ENCODE measurements at regions not wholly inside any gene's neighbourhood (a gene's known extent, or its start where the extent isn't known, plus 50 kb on each side); places are given as distances from the start of the nearest gene placed in this dataset.

DNA sequence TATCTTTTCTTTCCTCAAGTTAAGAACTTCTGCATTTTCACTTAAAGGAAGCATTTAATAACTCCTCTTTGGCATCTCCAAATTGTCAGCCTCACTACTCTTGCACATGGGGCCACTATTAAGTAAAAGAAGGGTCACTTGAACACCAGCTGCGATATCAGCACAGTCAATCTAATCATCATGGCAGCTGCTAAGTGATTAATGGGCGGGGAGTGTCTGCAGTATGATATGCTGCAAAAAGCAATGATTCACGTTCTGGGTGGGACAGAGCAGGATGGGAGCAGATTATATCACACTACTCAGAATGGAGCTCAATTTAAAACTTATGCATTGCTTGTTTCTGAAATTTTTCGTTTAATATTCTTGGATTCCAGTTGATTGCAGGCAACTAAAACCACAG lies 447.4 kb upstream of the PFKP start:
- Histone ChIP-seq H3K27ac (ENCODE audit: low read length) (no peak overlapping the region), H3K9me3 (ENCODE audit: control insufficient read depth, low read depth, low read length) (no peaks in the 10 kb centered on the region), H3K4me1 (ENCODE audit: control insufficient read depth, insufficient read depth, low read length) (no peaks in the 10 kb centered on the region), H3K27me3 (ENCODE audit: control insufficient read depth, insufficient read depth, low read length) (no peaks in the 10 kb centered on the region), H3K36me3 (ENCODE audit: control insufficient read depth, insufficient read depth, low read length) (no peaks in the 10 kb centered on the region), H3K4me3 (ENCODE audit: low read length) (no peak overlapping the region)
- DNase-seq, result no peak
- WGBS (ENCODE audit: insufficient coverage, low lambda C conversion rate), result no CpG with 5 or more reads among the region's 4 CpGs

GRCh38 chr10:2619472-2619871 lies 447.9 kb upstream of the PFKP start:
- WGBS (ENCODE audit: insufficient coverage, low lambda C conversion rate), result no CpG with 5 or more reads among the region's 4 CpGs
- H3K4me1 ChIP-seq (ENCODE audit: control insufficient read depth, insufficient read depth, low read length), result no peaks in the 10 kb centered on the region
- no peaks in the 10 kb centered on the region for H3K36me3 ChIP-seq (ENCODE audit: control insufficient read depth, insufficient read depth, low read length)
- no peak overlapping the region for H3K4me3 ChIP-seq (ENCODE audit: low read length)
- no peaks in the 10 kb centered on the region for H3K27me3 ChIP-seq (ENCODE audit: control insufficient read depth, insufficient read depth, low read length)
- H3K27ac ChIP-seq (ENCODE audit: low read length), result no peak overlapping the region
- H3K9me3 ChIP-seq (ENCODE audit: control insufficient read depth, low read depth, low read length), result no peaks in the 10 kb centered on the region
- no peak for DNase-seq

- H3K27me3 ChIP-seq (ENCODE audit: control insufficient read depth, insufficient read depth, low read length), result no peaks in the 10 kb centered on the region
- H3K9me3 ChIP-seq (ENCODE audit: control insufficient read depth, low read depth, low read length), result no peaks in the 10 kb centered on the region
- WGBS (ENCODE audit: insufficient coverage, low lambda C conversion rate), result no CpG with 5 or more reads among the region's 5 CpGs
- no peaks in the 10 kb centered on the region for H3K4me1 ChIP-seq (ENCODE audit: control insufficient read depth, insufficient read depth, low read length)
- H3K36me3 ChIP-seq (ENCODE audit: control insufficient read depth, insufficient read depth, low read length), result no peaks in the 10 kb centered on the region
- no peak overlapping the region for H3K4me3 ChIP-seq (ENCODE audit: low read length)
- no peak for DNase-seq
- H3K27ac ChIP-seq (ENCODE audit: low read length), result no peak overlapping the region
Measured at GRCh38 chr10:2618690-2619089, 448.7 kb upstream of the PFKP start.

GRCh38 chr10:2616215-2616614 lies 451.1 kb upstream of the PFKP start:
- no CpG with 5 or more reads among the region's 3 CpGs for WGBS (ENCODE audit: insufficient coverage, low lambda C conversion rate)
- H3K4me3 ChIP-seq (ENCODE audit: low read length), result no peak overlapping the region
- H3K27ac ChIP-seq (ENCODE audit: low read length), result no peak overlapping the region
- no peaks in the 10 kb centered on the region for H3K9me3 ChIP-seq (ENCODE audit: control insufficient read depth, low read depth, low read length)
- DNase-seq, result no peak
- H3K36me3 ChIP-seq (ENCODE audit: control insufficient read depth, insufficient read depth, low read length), result no peaks in the 10 kb centered on the region
- H3K4me1 ChIP-seq (ENCODE audit: control insufficient read depth, insufficient read depth, low read length), result no peaks in the 10 kb centered on the region
- no peaks in the 10 kb centered on the region for H3K27me3 ChIP-seq (ENCODE audit: control insufficient read depth, insufficient read depth, low read length)

GRCh38 chr10:2611603-2612002 lies 455.7 kb upstream of the PFKP start:
- WGBS (ENCODE audit: insufficient coverage, low lambda C conversion rate), result 90% methylated on average over 2 of the region's 4 CpGs
- Histone ChIP-seq H3K4me1 (ENCODE audit: control insufficient read depth, insufficient read depth, low read length) (no peaks in the 10 kb centered on the region), H3K9me3 (ENCODE audit: control insufficient read depth, low read depth, low read length) (no peaks in the 10 kb centered on the region), H3K27me3 (ENCODE audit: control insufficient read depth, insufficient read depth, low read length) (no peaks in the 10 kb centered on the region), H3K36me3 (ENCODE audit: control insufficient read depth, insufficient read depth, low read length) (no peaks in the 10 kb centered on the region), H3K4me3 (ENCODE audit: low read length) (no peak overlapping the region), H3K27ac (ENCODE audit: low read length) (no peak overlapping the region)
- no peak for DNase-seq

- no CpG with 5 or more reads among the region's 5 CpGs for WGBS (ENCODE audit: insufficient coverage, low lambda C conversion rate)
- no peaks in the 10 kb centered on the region for H3K9me3 ChIP-seq (ENCODE audit: control insufficient read depth, low read depth, low read length)
- H3K36me3 ChIP-seq (ENCODE audit: control insufficient read depth, insufficient read depth, low read length), result no peaks in the 10 kb centered on the region
- H3K27ac ChIP-seq (ENCODE audit: low read length), result no peak overlapping the region
- DNase-seq, result peak; percentile 3 to 5
- H3K4me1 ChIP-seq (ENCODE audit: control insufficient read depth, insufficient read depth, low read length), result no peaks in the 10 kb centered on the region
- no peaks in the 10 kb centered on the region for H3K27me3 ChIP-seq (ENCODE audit: control insufficient read depth, insufficient read depth, low read length)
- no peak overlapping the region for H3K4me3 ChIP-seq (ENCODE audit: low read length)
Measured at GRCh38 chr10:2610946-2611345, 456.4 kb upstream of the PFKP start.

GRCh38 chr10:2604891-2605290 lies 462.5 kb upstream of the PFKP start:
- Histone ChIP-seq H3K4me1 (ENCODE audit: control insufficient read depth, insufficient read depth, low read length) (no peaks in the 10 kb centered on the region), H3K36me3 (ENCODE audit: control insufficient read depth, insufficient read depth, low read length) (no peaks in the 10 kb centered on the region), H3K27me3 (ENCODE audit: control insufficient read depth, insufficient read depth, low read length) (no peaks in the 10 kb centered on the region), H3K4me3 (ENCODE audit: low read length) (no peak overlapping the region), H3K9me3 (ENCODE audit: control insufficient read depth, low read depth, low read length) (no peaks in the 10 kb centered on the region), H3K27ac (ENCODE audit: low read length) (no peak overlapping the region)
- 100% methylated on average over 3 of the region's 3 CpGs for WGBS (ENCODE audit: insufficient coverage, low lambda C conversion rate)
- no peak for DNase-seq

GRCh38 chr10:2599571-2599970 lies 467.8 kb upstream of the PFKP start:
- DNase-seq, result no peak
- WGBS (ENCODE audit: insufficient coverage, low lambda C conversion rate), result no CpG with 5 or more reads among the region's 9 CpGs
- no peak overlapping the region for H3K4me3 ChIP-seq (ENCODE audit: low read length)

DNA sequence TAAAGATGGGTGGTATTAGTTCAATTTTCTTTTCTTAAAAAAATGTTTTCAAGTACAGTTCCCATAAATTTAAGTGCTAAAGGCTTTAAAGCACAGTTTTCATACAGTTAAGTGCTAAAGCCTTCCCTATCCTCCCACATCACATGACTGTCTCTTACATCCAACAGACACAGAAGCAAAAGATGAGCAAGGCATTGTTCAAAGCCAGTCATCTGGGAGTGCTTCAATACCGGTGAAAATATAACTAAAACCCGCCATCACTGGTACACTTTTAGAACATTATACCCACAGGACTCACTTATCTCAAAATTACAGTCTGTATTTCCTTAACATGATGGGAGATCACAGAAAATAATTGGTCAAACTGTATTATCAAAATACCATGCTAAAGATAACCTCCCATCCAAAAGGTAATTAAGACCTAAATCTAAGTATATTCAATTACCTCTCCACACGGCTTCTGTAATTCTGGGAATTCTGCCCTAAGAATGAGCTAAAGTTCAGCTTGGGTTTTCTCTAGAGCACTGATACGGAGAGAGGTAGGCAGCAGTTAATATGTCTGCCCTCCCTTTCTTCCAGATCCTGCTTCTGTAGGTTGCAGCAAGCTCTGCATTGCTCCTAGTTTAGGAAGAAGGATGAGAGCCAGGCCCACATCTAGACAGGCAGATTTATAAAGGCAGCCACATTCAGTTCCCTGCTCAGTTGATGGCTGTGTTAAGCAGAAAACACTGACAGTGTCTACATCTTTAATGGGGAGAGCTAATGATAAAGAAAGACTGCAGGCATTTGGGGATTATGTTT lies 474.8 kb upstream of the PFKP start:
- H3K9me3 ChIP-seq (ENCODE audit: control insufficient read depth, low read depth, low read length), result no peaks in the 10 kb centered on the region
- H3K27me3 ChIP-seq (ENCODE audit: control insufficient read depth, insufficient read depth, low read length), result no peaks in the 10 kb centered on the region
- no peak overlapping the region for H3K27ac ChIP-seq (ENCODE audit: low read length)
- no peaks in the 10 kb centered on the region for H3K4me1 ChIP-seq (ENCODE audit: control insufficient read depth, insufficient read depth, low read length)
- WGBS (ENCODE audit: insufficient coverage, low lambda C conversion rate), result 60% methylated on average over 1 of the region's 4 CpGs
- H3K36me3 ChIP-seq (ENCODE audit: control insufficient read depth, insufficient read depth, low read length), result no peaks in the 10 kb centered on the region
- no peak for DNase-seq
- no peak overlapping the region for H3K4me3 ChIP-seq (ENCODE audit: low read length)

More at GRCh38 chr10:2599571-2599970, 467.8 kb upstream of the PFKP start:
- H3K27ac ChIP-seq (ENCODE audit: low read length), result no peak overlapping the region
- H3K9me3 ChIP-seq (ENCODE audit: control insufficient read depth, low read depth, low read length), result no peaks in the 10 kb centered on the region
- H3K27me3 ChIP-seq (ENCODE audit: control insufficient read depth, insufficient read depth, low read length), result no peaks in the 10 kb centered on the region
- no peaks in the 10 kb centered on the region for H3K4me1 ChIP-seq (ENCODE audit: control insufficient read depth, insufficient read depth, low read length)
- no peaks in the 10 kb centered on the region for H3K36me3 ChIP-seq (ENCODE audit: control insufficient read depth, insufficient read depth, low read length)

GRCh38 chr10:2589196-2589595 lies 478.2 kb upstream of the PFKP start:
- Histone ChIP-seq H3K27ac (ENCODE audit: low read length) (no peak overlapping the region), H3K9me3 (ENCODE audit: control insufficient read depth, low read depth, low read length) (no peaks in the 10 kb centered on the region), H3K27me3 (ENCODE audit: control insufficient read depth, insufficient read depth, low read length) (no peaks in the 10 kb centered on the region), H3K36me3 (ENCODE audit: control insufficient read depth, insufficient read depth, low read length) (no peaks in the 10 kb centered on the region), H3K4me1 (ENCODE audit: control insufficient read depth, insufficient read depth, low read length) (no peaks in the 10 kb centered on the region), H3K4me3 (ENCODE audit: low read length) (no peak overlapping the region)
- no peak for DNase-seq
- 77% methylated on average over 3 of the region's 5 CpGs for WGBS (ENCODE audit: insufficient coverage, low lambda C conversion rate)

DNA sequence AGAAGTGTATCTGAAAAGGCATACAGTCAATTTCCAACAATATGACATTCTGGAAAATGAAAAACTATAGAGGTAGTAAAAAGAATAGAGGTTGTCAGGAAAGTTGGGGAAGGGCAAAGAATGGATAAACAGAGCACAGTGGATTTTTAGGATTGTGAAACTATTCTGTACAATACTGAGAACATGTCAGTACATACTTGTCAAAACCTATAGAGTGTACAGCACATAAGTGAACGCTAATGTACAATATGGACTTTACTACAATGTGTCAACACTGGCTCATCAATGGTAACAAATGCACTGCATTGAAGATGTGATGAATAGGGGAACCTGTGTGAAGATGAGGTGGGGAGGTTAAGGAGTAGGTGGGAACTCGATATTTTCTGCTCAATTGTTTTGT lies 483.0 kb upstream of the PFKP start:
- Histone ChIP-seq H3K4me1 (ENCODE audit: control insufficient read depth, insufficient read depth, low read length) (no peaks in the 10 kb centered on the region), H3K27ac (ENCODE audit: low read length) (no peak overlapping the region), H3K36me3 (ENCODE audit: control insufficient read depth, insufficient read depth, low read length) (no peaks in the 10 kb centered on the region), H3K4me3 (ENCODE audit: low read length) (no peak overlapping the region), H3K9me3 (ENCODE audit: control insufficient read depth, low read depth, low read length) (no peaks in the 10 kb centered on the region), H3K27me3 (ENCODE audit: control insufficient read depth, insufficient read depth, low read length) (no peaks in the 10 kb centered on the region)
- DNase-seq, result no peak
- no CpG with 5 or more reads among the region's 2 CpGs for WGBS (ENCODE audit: insufficient coverage, low lambda C conversion rate)

Measured in large intestine (tissue), 3 donors.